CD4-positive, alpha-beta T cell (primary cell): ENCODE measurements at regions not wholly inside any gene's neighbourhood (a gene's known extent, or its start where the extent isn't known, plus 50 kb on each side); places are given as distances from the start of the nearest gene placed in this dataset.

ENCODE experiments used
- ATAC-seq: fragments of 200-7000 bp; cut with Tn5 transposase; one replicate; pipeline ENCODE4 v1.10.0; 2022; ENCODE audit warnings: mild to moderate bottlenecking; ENCODE audit not compliant: poor library complexity
- CTCF ChIA-PET: fragments of 350-600 bp; sonication (Branson Sonifier 250); formaldehyde crosslinking; loops from one replicate; lab custom pipeline; 2021; ENCODE audit warnings: antibody characterized with exemption, inconsistent platforms; lab: Charles Lee
- POLR2A ChIA-PET: fragments of 350-600 bp; sonication (Branson Sonifier 250); formaldehyde crosslinking; loops from one replicate; lab custom pipeline; 2021; ENCODE audit warnings: antibody characterized with exemption, inconsistent platforms; lab: Charles Lee
- DNase-seq, 14 experiments: peaks; one replicate each; pipeline ENCODE4 v3.0.0-alpha.2; 2013 to 2020; ENCODE audit warnings: mixed read lengths in 2 of 14
- H3K27ac ChIP-seq, 2 donors: one replicate each; pipeline versions ENCODE4 v1.5.1 to v1.7.0; 2013; ENCODE audit warnings: low read length in 2 of 2, low read depth in 1 of 2, mild to moderate bottlenecking in 1 of 2
- H3K27me3 ChIP-seq, 2 experiments: 1 replicate in 1 of 2; 2 replicates in 1 of 2; pipeline versions ENCODE4 v1.6.1 to v1.7.0; 2013; ENCODE audit warnings: low read length in 2 of 2, control low read depth in 1 of 2, mild to moderate bottlenecking in 1 of 2, moderate library complexity in 1 of 2; ENCODE audit not compliant: insufficient read depth in 2 of 2, control insufficient read depth in 1 of 2
- H3K36me3 ChIP-seq: one replicate; pipeline ENCODE4 v1.6.1; 2013; ENCODE audit warnings: low read length, control low read depth; ENCODE audit not compliant: insufficient read depth
- H3K4me1 ChIP-seq: one replicate; pipeline ENCODE4 v1.6.1; 2013; ENCODE audit warnings: low read length, control low read depth; ENCODE audit not compliant: insufficient read depth
- H3K4me3 ChIP-seq: one replicate; pipeline ENCODE4 v1.5.1; 2013; ENCODE audit warnings: mild to moderate bottlenecking, low read length, moderate library complexity
- H3K9me3 ChIP-seq, 2 experiments: 1 replicate in 1 of 2; 2 replicates in 1 of 2; pipeline versions ENCODE4 v1.6.1 to v1.7.0; 2013; ENCODE audit warnings: low read length in 2 of 2, mild to moderate bottlenecking in 2 of 2, control low read depth in 1 of 2, moderate library complexity in 1 of 2; ENCODE audit not compliant: control insufficient read depth in 1 of 2, insufficient read depth in 1 of 2
- H3K27ac Mint-ChIP-seq: one replicate; pipeline ENCODE4 v1.8.0; 2020; ENCODE audit warnings: mixed read lengths
- H3K27me3 Mint-ChIP-seq: one replicate; pipeline ENCODE4 v1.8.0; 2021; ENCODE audit warnings: mixed read lengths
- H3K36me3 Mint-ChIP-seq: one replicate; pipeline ENCODE4 v1.8.0; 2021; ENCODE audit warnings: low read depth, mixed read lengths
- H3K4me1 Mint-ChIP-seq: one replicate; pipeline ENCODE4 v1.8.0; 2021; ENCODE audit warnings: low read depth, mixed read lengths
- H3K4me3 Mint-ChIP-seq: one replicate; pipeline ENCODE4 v1.8.0; 2020; ENCODE audit warnings: mild to moderate bottlenecking, mixed read lengths
- H3K9me3 Mint-ChIP-seq: one replicate; pipeline ENCODE4 v1.8.0; 2020; ENCODE audit warnings: mixed read lengths
- CTCF ChIP-seq: fragments of 200-600 bp; IDR thresholded peaks from one replicate; pipeline ENCODE4 v1.8.0; 2022; ENCODE audit warnings: antibody characterized with exemption, mild to moderate bottlenecking
- intact Hi-C, 2 experiments: fragments of 100-400 bp; cut with DNase I in 1 of 2; cut with micrococcal nuclease in 1 of 2; formaldehyde crosslinking; loops; one replicate each; pipeline versions ENCODE4 v1.15.1 to v1.9.0; 2023 to 2025; cut with DNase I, micrococcal nuclease

DNA sequence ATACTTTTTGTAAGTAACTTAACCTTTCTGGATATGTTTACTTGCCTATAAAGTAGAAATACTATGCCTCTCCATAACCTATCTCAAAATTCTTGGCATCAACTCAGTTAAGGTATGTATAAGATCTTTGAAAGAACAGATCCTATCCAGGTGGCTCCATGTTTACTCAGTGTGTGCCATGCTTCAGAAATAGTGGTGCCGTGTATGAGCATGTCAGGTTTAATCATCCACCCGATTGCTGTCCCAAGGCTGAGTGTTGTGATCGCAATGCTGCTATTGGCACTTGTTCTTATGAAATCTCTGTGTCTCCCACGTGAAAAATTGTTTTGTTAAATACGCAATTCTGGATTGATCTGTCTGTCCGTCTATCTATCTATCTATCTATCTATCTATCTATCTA is 85.9 kb upstream of the SNX19 start:
- Histone ChIP-seq H3K9me3 (no peaks in the 10 kb centered on the region), H3K27me3 (no peaks in the 10 kb centered on the region), H3K4me3 (no peak overlapping the region), H3K27ac (no peak overlapping the region), H3K36me3 (no peaks in the 10 kb centered on the region), H3K4me1 (no peaks in the 10 kb centered on the region)
- Mint-ChIP-seq H3K27me3 (peaks cover 5% of the 10 kb centered on the region), H3K36me3 (no peaks in the 10 kb centered on the region), H3K27ac (no peak overlapping the region), H3K9me3 (no peaks in the 10 kb centered on the region), H3K4me3 (no peak overlapping the region), H3K4me1 (no peaks in the 10 kb centered on the region)
- ChIA-PET CTCF (no interaction called here), POLR2A (no interaction called here)
- TF ChIP-seq CTCF = no peak
- ATAC-seq (no peak), DNase-seq (no peak)
- intact Hi-C loops = no loop called here

GRCh38 chr11:131005829-131006228 is 89.5 kb upstream of the SNX19 start:
- ATAC-seq = no peak
- Mint-ChIP-seq H3K36me3 (no peaks in the 10 kb centered on the region), H3K9me3 (peaks cover 4% of the 10 kb centered on the region), H3K4me3 (no peak overlapping the region), H3K27ac (no peak overlapping the region), H3K27me3 (peaks cover 10% of the 10 kb centered on the region), H3K4me1 (no peaks in the 10 kb centered on the region)
- H3K4me1 ChIP-seq = no peaks in the 10 kb centered on the region
- no peaks in the 10 kb centered on the region for H3K9me3 ChIP-seq
- TF ChIP-seq CTCF = no peak
- H3K27ac ChIP-seq = no peak overlapping the region
- POLR2A ChIA-PET = no interaction called here
- CTCF ChIA-PET = no interaction called here
- no peaks in the 10 kb centered on the region for H3K27me3 ChIP-seq
- no peak overlapping the region for H3K4me3 ChIP-seq
- no peak for DNase-seq
- intact Hi-C loops = no loop called here
- no peaks in the 10 kb centered on the region for H3K36me3 ChIP-seq

GRCh38 chr11:131025020-131025419 is 108.7 kb upstream of the SNX19 start:
- H3K9me3 Mint-ChIP-seq = peaks cover 2% of the 10 kb centered on the region
- Histone ChIP-seq H3K27ac (no peak overlapping the region), H3K36me3 (no peaks in the 10 kb centered on the region), H3K27me3 (no peaks in the 10 kb centered on the region), H3K9me3 (no peaks in the 10 kb centered on the region), H3K4me1 (no peaks in the 10 kb centered on the region), H3K4me3 (no peak overlapping the region)
- ChIA-PET POLR2A (no interaction called here), CTCF (interaction anchor here (1.0 kb wide), 1 partner anchor 10 kb away, joined by 3 read pairs; no protein-coding TSS in a partner anchor)
- intact Hi-C loops = no loop called here
- H3K27ac Mint-ChIP-seq = no peak overlapping the region
- TF ChIP-seq CTCF = no peak
- no peak overlapping the region for H3K4me3 Mint-ChIP-seq
- H3K36me3 Mint-ChIP-seq = no peaks in the 10 kb centered on the region
- ATAC-seq (no peak), DNase-seq (no peak)
- H3K27me3 Mint-ChIP-seq = no peaks in the 10 kb centered on the region
- H3K4me1 Mint-ChIP-seq = no peaks in the 10 kb centered on the region
